Activated CD4-positive, alpha-beta T cell treated with anti-CD3 and anti-CD28 coated beads, Interleukin-2, amount 10 ng/mL, durations not matched to agents 7 days and 5 days (primary cell): ENCODE measurements at regions not wholly inside any gene's neighbourhood (a gene's known extent, or its start where the extent isn't known, plus 50 kb on each side); places are given as distances from the start of the nearest gene placed in this dataset.
"Not testable (repeated sequence)": the region's sequence is repeated elsewhere in the genome, so short reads cannot be mapped to it uniquely, and the experiment has no call there.

Experiments used
- CTCF ChIA-PET: fragments of 350-600 bp; sonication (Branson Sonifier 250); formaldehyde crosslinking; loops from one replicate; lab custom pipeline; 2021; ENCODE audit warnings: antibody characterized with exemption; lab: Charles Lee
- POLR2A ChIA-PET: fragments of 350-600 bp; sonication (Branson Sonifier 250); formaldehyde crosslinking; loops from one replicate; lab custom pipeline; 2021; ENCODE audit warnings: antibody characterized with exemption; lab: Charles Lee
- DNase-seq: peaks from one replicate; pipeline ENCODE4 v3.0.0-alpha.2; 2020
- H3K27ac Mint-ChIP-seq: one replicate; pipeline ENCODE4 v1.8.0; 2021; ENCODE audit warnings: mild to moderate bottlenecking, moderate library complexity, mixed read lengths
- H3K27me3 Mint-ChIP-seq: one replicate; pipeline ENCODE4 v1.8.0; 2021; ENCODE audit warnings: mixed read lengths
- H3K36me3 Mint-ChIP-seq: one replicate; pipeline ENCODE4 v1.8.0; 2021; ENCODE audit warnings: low read depth, mixed read lengths
- H3K4me1 Mint-ChIP-seq: one replicate; pipeline ENCODE4 v1.8.0; 2021; ENCODE audit warnings: mixed read lengths
- H3K4me3 Mint-ChIP-seq: one replicate; pipeline ENCODE4 v1.8.0; 2021; ENCODE audit warnings: mild to moderate bottlenecking, moderate library complexity, mixed read lengths
- H3K9me3 Mint-ChIP-seq: one replicate; pipeline ENCODE4 v1.8.0; 2021; ENCODE audit warnings: mixed read lengths

DNA sequence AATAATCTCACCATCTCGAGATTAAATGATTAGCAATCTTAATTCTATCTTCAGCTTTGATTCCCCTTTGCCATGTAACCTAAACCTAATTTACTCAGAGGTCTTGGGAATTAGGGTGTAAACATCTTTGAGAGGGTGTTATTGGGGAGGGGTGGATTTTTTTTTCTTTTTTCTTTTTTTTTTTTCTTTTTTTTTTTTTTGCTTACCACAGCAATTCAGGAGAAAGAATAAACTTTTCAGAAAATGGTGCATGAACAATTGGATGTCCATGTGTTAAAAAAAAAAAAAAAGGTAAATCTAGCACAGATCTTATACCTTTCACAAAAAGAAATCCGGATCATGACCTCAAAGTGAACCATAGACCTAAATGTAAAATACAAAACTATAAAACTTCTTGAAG, 160.8 kb upstream of the FANCL start:
- no peak for DNase-seq
- CTCF ChIA-PET = no interaction called here
- POLR2A ChIA-PET = no interaction called here
- Mint-ChIP-seq H3K36me3 (no peaks in the 10 kb centered on the region), H3K4me3 (no peak overlapping the region), H3K9me3 (no peaks in the 10 kb centered on the region), H3K4me1 (no peaks in the 10 kb centered on the region), H3K27me3 (peaks cover 13% of the 10 kb centered on the region), H3K27ac (no peak overlapping the region)

DNA sequence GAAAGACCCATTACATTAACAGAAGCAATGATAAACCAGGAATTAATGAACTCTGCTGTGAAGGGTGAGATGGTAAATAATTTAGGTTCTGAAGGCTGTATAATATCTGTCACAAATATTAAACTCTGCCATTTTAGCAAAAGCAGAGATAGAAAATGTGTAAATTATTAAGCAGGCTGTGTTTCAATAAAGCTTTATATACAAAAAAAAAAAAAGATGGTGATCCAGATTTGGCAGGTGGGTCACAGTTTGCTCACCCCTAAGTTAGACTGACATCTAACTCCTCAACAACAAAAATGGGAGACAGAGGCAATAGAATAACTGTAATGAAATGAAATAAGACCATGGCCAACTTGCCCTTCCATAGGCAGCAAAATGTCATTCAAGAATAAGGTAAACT, 157.3 kb upstream of the FANCL start:
- Mint-ChIP-seq H3K36me3 (no peaks in the 10 kb centered on the region), H3K9me3 (no peaks in the 10 kb centered on the region), H3K4me1 (no peaks in the 10 kb centered on the region), H3K27ac (no peak overlapping the region), H3K4me3 (no peak overlapping the region), H3K27me3 (peaks cover 12% of the 10 kb centered on the region)
- POLR2A ChIA-PET = no interaction called here
- CTCF ChIA-PET = no interaction called here
- DNase-seq = no peak

DNA sequence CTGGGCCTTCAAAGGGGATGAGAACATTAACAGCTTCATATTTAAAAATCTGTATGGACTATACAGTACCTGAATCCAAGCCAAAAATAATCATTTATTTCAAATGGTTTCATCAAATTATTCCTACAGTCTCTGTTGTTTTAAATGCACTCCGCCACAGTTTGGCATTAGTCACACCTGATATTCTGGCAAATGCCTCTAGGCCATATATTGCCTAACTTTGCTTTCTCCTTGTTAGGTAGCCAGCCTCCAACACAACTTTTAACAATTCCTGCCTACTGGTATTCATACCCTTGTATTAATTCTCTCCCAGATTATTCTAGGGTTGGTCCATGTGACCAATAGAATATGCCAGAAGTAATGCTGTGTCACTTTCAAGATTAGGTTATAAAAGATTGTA, 146.6 kb upstream of the FANCL start:
- no peak overlapping the region for H3K4me3 Mint-ChIP-seq
- no peaks in the 10 kb centered on the region for H3K27me3 Mint-ChIP-seq
- H3K4me1 Mint-ChIP-seq = no peaks in the 10 kb centered on the region
- ChIA-PET POLR2A (no interaction called here), CTCF (no interaction called here)
- DNase-seq = no peak
- H3K27ac Mint-ChIP-seq = no peak overlapping the region
- peaks cover 2% of the 10 kb centered on the region for H3K9me3 Mint-ChIP-seq
- H3K36me3 Mint-ChIP-seq = no peaks in the 10 kb centered on the region

DNA sequence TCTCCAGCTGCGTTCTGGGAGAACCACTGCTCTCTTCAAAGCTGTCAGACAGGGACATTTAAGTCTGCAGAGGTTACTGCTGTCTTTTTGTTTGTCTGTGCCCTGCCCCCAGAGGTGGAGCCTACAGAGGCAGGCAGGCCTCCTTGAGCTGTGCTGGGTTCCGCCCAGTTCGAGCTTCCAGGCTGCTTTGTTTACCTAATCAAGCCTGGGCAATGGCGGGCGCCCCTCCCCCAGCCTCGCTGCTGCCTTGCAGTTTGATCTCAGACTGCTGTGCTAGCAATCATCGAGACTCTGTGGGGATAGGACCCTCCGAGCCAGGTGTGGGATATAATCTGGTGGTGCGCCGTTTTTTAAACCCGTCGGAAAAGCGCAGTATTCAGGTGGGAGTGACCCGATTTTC, 145.8 kb upstream of the FANCL start:
- POLR2A ChIA-PET, H3K36me3 Mint-ChIP-seq, CTCF ChIA-PET, H3K27ac Mint-ChIP-seq, H3K9me3 Mint-ChIP-seq, H3K4me3 Mint-ChIP-seq, DNase-seq, H3K27me3 Mint-ChIP-seq, H3K4me1 Mint-ChIP-seq: not testable (repeated sequence)

DNA sequence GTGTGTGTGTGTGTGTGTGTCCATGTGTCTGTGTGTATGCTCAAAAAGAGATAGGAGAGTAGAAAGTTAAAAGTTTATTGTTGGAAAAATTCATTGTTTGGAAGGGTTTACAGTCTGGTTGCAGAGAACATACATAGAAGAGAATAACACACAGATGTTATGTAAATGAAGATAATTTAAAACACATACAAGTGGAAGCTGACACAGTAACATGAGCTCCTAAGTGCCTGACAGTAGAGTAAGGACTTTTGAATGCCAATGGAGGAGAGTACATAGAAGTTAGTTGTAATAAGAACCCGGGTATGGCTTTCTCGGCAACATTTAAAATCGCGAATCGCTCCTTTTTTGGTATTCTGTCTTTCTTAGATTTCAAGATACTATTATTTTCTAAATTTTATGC, 137.0 kb upstream of the FANCL start:
- no peak for DNase-seq
- no peak overlapping the region for H3K27ac Mint-ChIP-seq
- peaks cover 3% of the 10 kb centered on the region for H3K27me3 Mint-ChIP-seq
- no peak overlapping the region for H3K4me3 Mint-ChIP-seq
- POLR2A ChIA-PET = no interaction called here
- no peaks in the 10 kb centered on the region for H3K4me1 Mint-ChIP-seq
- no peaks in the 10 kb centered on the region for H3K36me3 Mint-ChIP-seq
- CTCF ChIA-PET = no interaction called here
- peaks cover 4% of the 10 kb centered on the region for H3K9me3 Mint-ChIP-seq

DNA sequence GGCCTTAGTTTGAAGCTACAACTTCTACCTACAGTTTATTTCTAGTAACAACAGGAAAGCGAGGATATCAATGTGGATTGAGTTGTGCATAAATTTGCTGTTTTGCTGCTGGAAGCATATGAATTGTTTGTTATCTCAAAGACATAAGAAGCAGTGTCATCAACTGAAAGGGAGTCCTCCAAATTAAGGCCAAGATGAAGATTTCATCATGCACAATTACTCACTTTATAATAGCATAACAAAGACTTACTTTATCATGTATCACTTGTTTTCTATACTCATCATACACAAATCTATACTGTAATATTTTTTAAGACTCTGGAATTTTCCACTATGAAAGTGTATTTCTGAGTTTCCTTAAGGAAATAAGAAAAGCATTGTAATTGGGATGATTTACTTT, 136.1 kb upstream of the FANCL start:
- DNase-seq = no peak
- Mint-ChIP-seq H3K4me3 (no peak overlapping the region), H3K36me3 (no peaks in the 10 kb centered on the region), H3K27ac (no peak overlapping the region), H3K4me1 (no peaks in the 10 kb centered on the region), H3K27me3 (peaks cover 3% of the 10 kb centered on the region), H3K9me3 (peaks cover 4% of the 10 kb centered on the region)
- POLR2A ChIA-PET = no interaction called here
- CTCF ChIA-PET = no interaction called here

DNA sequence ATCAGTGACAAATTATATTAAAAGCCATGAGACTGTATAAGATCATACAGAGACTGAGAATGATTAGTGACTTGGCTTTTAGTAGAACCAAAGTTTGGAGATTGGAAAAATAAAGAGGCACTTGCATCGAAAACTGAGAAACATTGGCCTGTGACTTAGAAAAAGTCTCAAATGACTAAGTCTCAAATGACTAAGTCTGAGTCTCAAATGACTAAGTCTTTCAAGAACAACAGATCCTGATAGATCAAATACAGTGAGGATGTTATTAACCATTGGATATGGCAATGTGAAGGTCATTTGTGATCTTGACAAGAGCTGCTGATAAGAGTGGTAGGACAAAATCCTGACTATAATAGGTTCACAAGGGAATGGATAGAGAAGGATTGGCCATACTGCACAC, 135.5 kb upstream of the FANCL start:
- Mint-ChIP-seq H3K27me3 (peaks cover 5% of the 10 kb centered on the region), H3K36me3 (no peaks in the 10 kb centered on the region), H3K4me3 (no peak overlapping the region), H3K27ac (no peak overlapping the region), H3K4me1 (no peaks in the 10 kb centered on the region), H3K9me3 (peaks cover 4% of the 10 kb centered on the region)
- POLR2A ChIA-PET = no interaction called here
- DNase-seq = no peak
- CTCF ChIA-PET = no interaction called here

DNA sequence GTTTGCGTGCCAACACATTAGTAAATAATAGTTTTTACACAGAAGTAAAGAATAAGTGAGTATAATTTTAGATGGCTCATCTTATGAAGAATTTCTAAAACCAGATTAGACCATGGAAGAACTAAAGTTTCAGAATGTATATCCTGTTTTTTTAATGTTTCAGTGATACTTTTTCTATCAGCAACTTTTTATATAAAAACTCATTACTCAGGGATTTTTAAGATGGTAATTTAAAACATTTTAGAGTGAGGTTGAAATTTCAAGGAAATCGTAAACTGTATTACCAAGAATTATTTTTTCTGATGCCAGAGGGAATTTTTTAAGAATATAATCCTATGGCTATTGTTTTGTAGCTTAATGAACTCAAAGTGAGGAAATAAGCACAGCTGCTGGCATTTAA, 128.5 kb upstream of the FANCL start:
- H3K27me3 Mint-ChIP-seq = peaks cover 14% of the 10 kb centered on the region

DNA sequence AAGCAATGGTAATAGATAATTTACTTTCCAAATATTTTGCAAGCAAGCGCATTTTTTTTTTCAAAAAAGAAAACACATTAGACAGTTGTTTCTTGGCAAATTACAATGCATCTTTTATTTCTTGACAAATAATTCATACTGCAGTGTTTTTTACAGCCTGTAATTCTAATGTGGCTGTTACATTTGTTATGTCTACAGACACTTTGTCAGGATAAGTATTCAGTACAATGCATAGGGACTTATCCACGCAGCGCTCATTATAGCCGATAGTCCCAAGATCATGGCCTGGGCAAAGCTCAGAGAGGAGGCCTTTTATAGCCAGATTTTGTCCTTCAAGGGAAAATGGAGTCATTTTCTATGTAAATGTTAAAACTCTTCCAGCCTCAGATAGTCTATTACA, 123.0 kb upstream of the FANCL start:
- CTCF ChIA-PET = no interaction called here
- DNase-seq = no peak
- Mint-ChIP-seq H3K36me3 (no peaks in the 10 kb centered on the region), H3K27ac (no peak overlapping the region), H3K9me3 (no peaks in the 10 kb centered on the region), H3K4me3 (no peak overlapping the region), H3K27me3 (peaks cover 26% of the 10 kb centered on the region), H3K4me1 (no peaks in the 10 kb centered on the region)
- POLR2A ChIA-PET = no interaction called here

More for the DNA sequence above, 128.5 kb upstream of the FANCL start:
- Mint-ChIP-seq H3K27ac (no peak overlapping the region), H3K4me1 (no peaks in the 10 kb centered on the region), H3K9me3 (no peaks in the 10 kb centered on the region), H3K36me3 (no peaks in the 10 kb centered on the region), H3K4me3 (no peak overlapping the region)
- DNase-seq = no peak
- CTCF ChIA-PET = no interaction called here
- POLR2A ChIA-PET = no interaction called here

DNA sequence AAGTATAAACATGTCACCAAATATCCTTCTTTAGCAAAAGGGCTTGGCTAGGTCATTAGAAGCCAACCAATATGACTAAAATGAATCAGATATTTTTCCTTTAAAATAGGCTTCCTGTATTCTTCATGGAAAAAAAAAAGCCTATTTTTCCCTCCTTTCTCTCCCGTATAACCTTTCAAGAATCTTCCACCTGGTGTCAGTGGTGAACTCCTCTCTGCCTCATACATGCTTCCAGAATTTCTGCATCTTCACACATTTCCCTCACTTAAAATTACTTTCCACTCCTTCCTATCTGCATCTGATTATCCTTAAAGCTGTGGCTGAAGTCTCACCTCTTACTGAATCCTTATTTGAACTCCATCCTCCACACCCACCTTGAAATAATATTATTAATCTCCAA, 116.9 kb upstream of the FANCL start:
- no peak overlapping the region for H3K4me3 Mint-ChIP-seq
- CTCF ChIA-PET = no interaction called here
- no peaks in the 10 kb centered on the region for H3K9me3 Mint-ChIP-seq
- POLR2A ChIA-PET = no interaction called here
- H3K36me3 Mint-ChIP-seq = no peaks in the 10 kb centered on the region
- H3K27ac Mint-ChIP-seq = no peak overlapping the region
- DNase-seq = no peak
- H3K4me1 Mint-ChIP-seq = no peaks in the 10 kb centered on the region
- peaks cover 50% of the 10 kb centered on the region for H3K27me3 Mint-ChIP-seq

DNA sequence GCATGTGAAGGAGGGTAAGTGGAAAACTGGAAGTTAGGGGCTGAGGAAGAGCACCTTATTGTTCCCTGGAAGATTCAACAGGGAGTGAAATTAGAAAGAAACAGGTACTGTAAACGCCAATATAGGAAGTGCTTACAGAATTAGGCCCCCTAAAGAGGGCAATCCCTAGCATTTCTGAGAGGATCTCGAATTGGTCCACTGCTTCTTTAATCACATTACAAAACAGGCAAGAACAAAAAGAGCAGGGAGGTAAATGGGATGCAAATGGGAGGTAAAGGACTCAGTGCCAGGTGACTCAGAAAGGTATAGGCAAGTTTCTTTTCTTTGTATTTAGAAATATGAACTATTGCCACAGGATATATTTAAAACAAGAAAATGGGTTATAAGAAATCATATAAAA, 116.4 kb upstream of the FANCL start:
- POLR2A ChIA-PET = no interaction called here
- H3K36me3 Mint-ChIP-seq = no peaks in the 10 kb centered on the region
- no peak overlapping the region for H3K27ac Mint-ChIP-seq
- peaks cover 50% of the 10 kb centered on the region for H3K27me3 Mint-ChIP-seq
- no peaks in the 10 kb centered on the region for H3K9me3 Mint-ChIP-seq
- no peak for DNase-seq
- H3K4me1 Mint-ChIP-seq = no peaks in the 10 kb centered on the region
- CTCF ChIA-PET = no interaction called here
- H3K4me3 Mint-ChIP-seq = no peak overlapping the region

DNA sequence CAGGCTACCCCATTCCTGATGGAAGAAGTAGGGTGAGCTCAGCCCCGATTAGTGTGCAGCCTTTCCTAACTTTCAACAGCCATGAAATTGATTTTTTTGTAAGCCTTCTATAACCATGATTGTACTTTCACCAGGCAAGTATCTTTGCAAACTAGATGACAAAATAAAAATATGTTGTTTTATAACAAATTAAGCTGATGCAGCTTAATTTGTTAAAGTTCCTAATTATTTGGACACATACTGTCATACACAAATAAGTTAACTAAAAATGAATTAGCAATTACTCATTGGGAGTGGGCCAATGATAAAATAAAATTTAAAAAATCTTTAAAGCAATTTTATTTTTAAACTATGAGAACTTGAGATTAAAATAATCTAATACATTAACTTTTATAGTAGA, 113.1 kb upstream of the FANCL start:
- no peak for DNase-seq
- Mint-ChIP-seq H3K4me1 (peaks cover 12% of the 10 kb centered on the region), H3K9me3 (no peaks in the 10 kb centered on the region), H3K36me3 (no peaks in the 10 kb centered on the region), H3K27ac (no peak overlapping the region), H3K4me3 (no peak overlapping the region), H3K27me3 (peaks cover 68% of the 10 kb centered on the region)
- CTCF ChIA-PET = no interaction called here
- POLR2A ChIA-PET = no interaction called here

DNA sequence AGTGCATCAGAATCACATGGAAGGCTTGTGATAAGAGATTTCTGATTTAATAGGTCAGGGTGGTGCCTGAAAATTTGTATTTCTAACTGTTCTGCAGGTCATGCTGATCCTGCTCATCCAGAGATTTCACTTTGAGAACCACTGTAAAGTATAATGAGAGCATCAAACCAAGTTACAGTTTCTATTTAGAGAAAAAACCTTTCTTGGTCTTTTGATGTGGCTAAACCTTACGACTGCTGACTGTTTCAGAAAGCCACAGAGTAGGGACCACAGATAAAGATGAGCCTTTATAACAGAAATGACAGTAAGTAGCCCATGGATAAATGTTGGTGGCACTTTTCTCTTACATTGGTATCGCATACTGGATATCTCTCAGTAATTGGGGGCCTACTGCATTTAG, 109.4 kb upstream of the FANCL start:
- POLR2A ChIA-PET = no interaction called here
- Mint-ChIP-seq H3K36me3 (no peaks in the 10 kb centered on the region), H3K4me1 (peaks cover 12% of the 10 kb centered on the region), H3K9me3 (no peaks in the 10 kb centered on the region), H3K27me3 (peaks cover 74% of the 10 kb centered on the region), H3K27ac (no peak overlapping the region), H3K4me3 (no peak overlapping the region)
- peak; percentile 8 for DNase-seq
- CTCF ChIA-PET = no interaction called here

DNA sequence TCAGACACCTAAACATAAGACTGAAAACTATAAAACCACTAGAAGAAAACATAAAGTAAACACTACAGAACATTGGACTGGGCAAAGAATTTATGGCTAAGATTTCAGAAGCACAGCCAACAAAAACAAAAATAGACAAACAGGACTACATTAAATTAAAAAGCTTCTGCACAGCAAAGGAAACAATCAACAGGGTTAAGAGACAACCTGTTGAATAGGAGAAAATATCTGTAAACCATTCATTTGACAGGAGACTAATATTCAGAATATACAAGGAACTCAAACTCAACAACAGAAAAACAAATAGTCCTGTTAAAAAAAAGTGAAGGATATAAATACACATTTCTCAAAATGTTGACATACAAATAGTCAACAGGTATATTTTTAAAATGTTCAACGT, 106.7 kb upstream of the FANCL start:
- Mint-ChIP-seq H3K4me3 (no peak overlapping the region), H3K27me3 (peaks cover 60% of the 10 kb centered on the region), H3K36me3 (no peaks in the 10 kb centered on the region), H3K4me1 (peaks cover 12% of the 10 kb centered on the region), H3K27ac (no peak overlapping the region), H3K9me3 (peaks cover under 1% of the 10 kb centered on the region)
- DNase-seq = no peak
- ChIA-PET POLR2A (no interaction called here), CTCF (no interaction called here)

DNA sequence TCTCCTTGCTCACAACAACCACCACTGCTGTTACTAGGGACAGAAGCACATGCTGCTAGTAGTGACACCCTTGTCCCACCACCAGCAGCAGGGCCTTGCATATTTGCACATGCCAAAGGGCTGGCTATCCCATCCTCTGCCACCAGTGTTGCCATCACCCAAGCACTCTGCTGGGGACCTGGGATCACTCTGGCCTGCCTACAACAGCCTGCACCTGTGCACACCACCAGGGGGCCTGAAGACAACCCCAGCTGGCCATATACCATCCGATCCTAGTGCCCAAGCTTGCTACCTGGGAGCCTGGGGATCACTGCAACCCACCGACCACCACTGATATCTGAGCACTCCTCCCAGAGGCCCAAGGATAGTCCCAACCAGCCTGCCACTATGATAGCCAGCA, 99.9 kb upstream of the FANCL start:
- peaks cover 12% of the 10 kb centered on the region for H3K9me3 Mint-ChIP-seq
- no peaks in the 10 kb centered on the region for H3K36me3 Mint-ChIP-seq
- DNase-seq = no peak
- H3K27ac Mint-ChIP-seq = no peak overlapping the region
- peaks cover 5% of the 10 kb centered on the region for H3K4me1 Mint-ChIP-seq
- ChIA-PET CTCF (no interaction called here), POLR2A (no interaction called here)
- no peak overlapping the region for H3K4me3 Mint-ChIP-seq
- peaks cover 24% of the 10 kb centered on the region for H3K27me3 Mint-ChIP-seq
